GM12891 (cell line): ENCODE measurements at regions not wholly inside any gene's neighbourhood (a gene's known extent, or its start where the extent isn't known, plus 50 kb on each side); places are given as distances from the start of the nearest gene placed in this dataset.

Source experiments
- POLR2A ChIP-seq: IDR thresholded peaks from 2 replicates; pipeline ENCODE4 v1.6.1; 2011; ENCODE audit warnings: low read depth, low read length, control low read depth
- POLR2AphosphoS5 ChIP-seq: IDR thresholded peaks from 2 replicates; pipeline ENCODE4 v1.6.1; 2011; ENCODE audit warnings: low read depth, low read length, control low read depth
- SPI1 ChIP-seq: IDR thresholded peaks from 2 replicates; pipeline ENCODE4 v1.6.1; 2011; ENCODE audit warnings: low read depth, low read length, control low read depth
- TAF1 ChIP-seq: IDR thresholded peaks from 2 replicates; pipeline ENCODE4 v1.6.1; 2011; ENCODE audit warnings: low read depth, low read length, control low read depth

GRCh38 chr13:22176968-22177520 lies 506.2 kb downstream of the FGF9 start:
- TF ChIP-seq POLR2A (no peak), POLR2AphosphoS5 (no peak), TAF1 (no peak), SPI1 (no peak)
